NB4 (cell line): ENCODE measurements at regions not wholly inside any gene's neighbourhood (a gene's known extent, or its start where the extent isn't known, plus 50 kb on each side); places are given as distances from the start of the nearest gene placed in this dataset.

Source experiments
- DNase-seq: peaks from one replicate; pipeline ENCODE4 v3.0.0; 2010; ENCODE audit warnings: low read depth
- H3K4me3 ChIP-seq: one replicate; pipeline ENCODE4 v1.5.1; 2011; ENCODE audit warnings: mild to moderate bottlenecking, low read depth, low read length, moderate library complexity
- CTCF ChIP-seq: IDR thresholded peaks from one replicate; pipeline ENCODE4 v1.5.1; 2012; ENCODE audit warnings: low read depth, low read length
- MAX ChIP-seq: IDR thresholded peaks from 2 replicates; pipeline ENCODE4 v1.6.1; 2011; ENCODE audit warnings: low read depth, low read length
- MYC ChIP-seq: IDR thresholded peaks from 2 replicates; pipeline ENCODE4 v1.6.1; 2011; ENCODE audit warnings: low read depth, low read length
- POLR2A ChIP-seq: IDR thresholded peaks from 2 replicates; pipeline ENCODE4 v1.6.1; 2011; ENCODE audit warnings: mild to moderate bottlenecking; ENCODE audit not compliant: insufficient read length; ENCODE audit errors: extremely low read depth

- TF ChIP-seq CTCF (no peak), MYC (no peak), POLR2A (no peak), MAX (no peak)
- H3K4me3 ChIP-seq: no peak overlapping the region
- DNase-seq: no peak
These were observed 442.9 kb upstream of the ATP2B1 start for GRCh38 chr12:90151491-90152015.

- DNase-seq: no peak
- H3K4me3 ChIP-seq: no peak overlapping the region
- TF ChIP-seq CTCF: no peak
- TF ChIP-seq MYC: no peak
- TF ChIP-seq MAX: no peak
- TF ChIP-seq POLR2A: no peak
These were observed 440.8 kb upstream of the ATP2B1 start for GRCh38 chr12:90149453-90149852.

- TF ChIP-seq POLR2A (no peak), CTCF (no peak), MYC (no peak), MAX (no peak)
- no peak overlapping the region for H3K4me3 ChIP-seq
- DNase-seq: peak; percentile 12
These were observed 420.9 kb upstream of the ATP2B1 start for GRCh38 chr12:90129366-90130030.

DNA sequence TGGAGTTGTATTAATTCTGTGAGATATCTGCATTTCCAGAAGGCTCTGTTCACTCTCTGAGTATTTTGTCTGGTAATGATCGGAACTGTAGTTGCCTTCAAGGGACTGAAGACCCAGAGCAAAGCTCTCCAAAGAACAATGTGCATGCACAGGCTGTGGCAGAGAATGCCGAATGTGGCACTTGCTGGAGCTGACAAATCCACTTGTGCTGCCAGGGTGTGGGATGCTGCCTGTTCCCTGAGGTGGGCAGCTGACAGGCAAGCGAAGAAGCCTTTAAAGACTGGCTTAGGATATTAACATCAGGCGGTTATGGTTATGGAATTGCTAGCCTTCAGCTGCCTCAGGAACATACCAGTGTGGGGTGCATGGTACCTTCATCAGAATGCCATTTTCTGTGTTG is 419.9 kb upstream of the ATP2B1 start:
- no peak overlapping the region for H3K4me3 ChIP-seq
- no peak for TF ChIP-seq MYC
- TF ChIP-seq MAX: no peak
- TF ChIP-seq POLR2A: no peak
- TF ChIP-seq CTCF: no peak
- DNase-seq: no peak

DNA sequence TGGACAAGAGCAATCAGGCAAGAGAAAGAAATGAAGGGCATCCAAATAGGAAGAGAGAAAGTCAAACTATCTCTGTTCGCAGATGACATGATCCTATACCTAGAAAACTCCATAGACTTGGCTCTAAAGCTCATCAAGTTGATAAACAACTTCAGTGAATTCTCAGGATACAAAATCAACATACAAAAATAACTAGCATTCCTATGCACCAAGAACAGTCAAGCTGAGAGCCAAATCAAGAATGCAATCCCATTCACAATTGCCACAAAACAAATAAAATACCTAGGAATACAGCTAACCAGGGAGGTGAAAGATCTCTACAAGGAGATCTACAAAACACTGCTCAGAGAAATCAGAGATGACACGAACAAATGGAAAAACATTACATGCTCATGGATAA is 417.5 kb upstream of the ATP2B1 start:
- no peak overlapping the region for H3K4me3 ChIP-seq
- DNase-seq: no peak
- TF ChIP-seq MAX (no peak), MYC (no peak), CTCF (no peak), POLR2A (no peak)
